ENCODE measurements at regions not wholly inside any gene's neighbourhood (a gene's known extent, or its start where the extent isn't known, plus 50 kb on each side); places are given as distances from the start of the nearest gene placed in this dataset.

DNA sequence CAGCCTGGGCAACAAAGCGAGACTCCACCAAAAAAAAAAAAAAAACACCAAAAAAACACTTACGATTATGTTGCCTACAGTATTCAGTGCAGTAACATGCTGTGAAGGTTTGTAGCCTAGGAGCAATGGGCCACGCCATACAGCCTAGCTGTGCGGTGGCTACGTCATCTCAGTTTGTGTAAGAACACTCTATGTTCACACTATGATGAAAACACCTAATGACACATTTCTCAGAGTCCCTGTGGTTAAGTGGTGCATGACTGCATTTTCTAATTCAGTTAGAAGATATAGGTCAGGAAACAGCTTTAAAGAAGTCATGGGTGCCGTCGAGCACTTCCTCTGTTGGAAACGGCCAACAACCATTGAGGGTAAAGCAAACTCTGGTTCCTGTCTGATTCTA, 75.7 kb upstream of the ANO1 start:
- DNase-seq (ENCODE audit: low spot score), result no peak
- intact Hi-C loops (cut with DNase I), result no loop called here

DNA sequence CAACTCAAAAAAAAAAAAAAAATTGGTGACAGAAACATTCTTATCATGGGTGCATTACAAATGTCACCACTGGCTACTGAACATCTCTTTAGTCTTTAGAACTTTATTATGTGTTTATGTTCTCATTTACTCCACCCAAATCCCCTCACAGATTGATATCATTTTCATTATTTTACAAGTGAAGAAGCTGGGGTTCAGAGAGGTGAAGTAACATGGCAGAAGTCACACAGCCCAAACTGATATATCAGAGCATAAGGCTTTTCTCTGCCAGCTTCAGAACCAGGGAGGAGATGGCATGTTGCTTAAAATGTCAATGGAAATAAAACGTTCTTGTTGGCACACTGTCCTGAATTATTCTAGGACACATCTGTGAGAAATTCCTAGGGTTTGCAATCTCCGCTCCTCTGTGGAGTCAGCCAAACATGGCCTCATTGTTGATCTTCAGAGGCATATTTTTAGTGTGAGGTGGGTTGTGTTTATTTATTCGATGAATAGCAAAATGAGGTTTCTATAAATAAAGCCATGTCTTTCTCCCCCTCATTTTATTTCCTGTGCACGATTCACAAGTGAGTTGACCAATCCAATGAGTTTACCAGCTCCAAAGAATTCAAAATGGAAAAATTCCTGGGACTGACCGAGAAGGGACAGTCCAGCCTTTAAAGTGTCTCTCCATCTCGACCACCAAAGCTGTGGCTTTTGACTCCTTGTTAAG, 72.9 kb upstream of the ANO1 start:
- DNase-seq (ENCODE audit: low spot score), result no peak
- intact Hi-C loops (cut with DNase I), result no loop called here

DNA sequence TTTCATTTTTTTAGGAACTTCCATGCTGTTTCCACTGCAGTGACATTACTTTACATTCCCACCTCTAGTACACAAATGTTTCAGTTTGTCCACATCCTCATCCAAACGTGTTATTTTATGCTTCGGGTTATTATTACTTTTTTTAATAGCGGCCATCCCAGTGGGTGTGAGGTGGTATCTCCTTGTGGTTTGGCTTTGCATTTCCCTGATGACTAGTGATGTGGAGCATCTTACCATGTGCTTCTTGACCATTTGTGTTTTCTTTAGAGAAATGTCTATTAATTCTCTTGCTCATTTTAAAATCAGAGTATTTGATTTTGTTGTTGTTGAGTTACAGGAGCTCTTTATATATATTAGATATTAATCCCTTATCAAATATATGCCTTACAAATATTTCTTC, 70.3 kb upstream of the ANO1 start:
- intact Hi-C loops (cut with DNase I), result no loop called here
- DNase-seq (ENCODE audit: low spot score), result no peak

DNA sequence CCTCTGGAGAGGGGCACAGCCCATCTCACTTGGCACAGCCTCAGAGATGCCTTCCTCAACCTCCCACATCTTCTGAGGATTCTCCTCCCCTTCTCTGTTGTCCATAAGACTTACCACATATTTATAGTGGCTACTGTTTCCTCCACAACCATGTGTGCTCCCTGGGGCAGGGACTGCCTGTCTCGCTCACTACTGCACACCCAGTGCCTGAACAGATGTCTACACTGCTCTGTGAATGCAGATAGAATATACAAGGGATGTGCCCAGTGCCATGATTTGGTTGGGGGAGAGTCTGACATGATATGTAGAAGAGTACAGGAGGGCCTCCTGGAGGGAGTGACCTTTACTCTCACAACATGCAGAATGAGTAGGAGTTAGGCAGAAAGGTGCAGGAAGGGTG, 67.3 kb upstream of the ANO1 start:
- no peak for DNase-seq (ENCODE audit: low spot score)
- intact Hi-C loops (cut with DNase I), result no loop called here

- no peak for DNase-seq (ENCODE audit: low spot score)
- intact Hi-C loops (cut with DNase I), result no loop called here
Observed at GRCh38 chr11:70012134-70012733, 65.9 kb upstream of the ANO1 start.

- intact Hi-C loops (cut with DNase I), result no loop called here
- DNase-seq (ENCODE audit: low spot score), result no peak
Observed at GRCh38 chr11:70014291-70014690, 63.8 kb upstream of the ANO1 start.

- DNase-seq (ENCODE audit: low spot score), result no peak
- intact Hi-C loops (cut with DNase I), result no loop called here
Observed at GRCh38 chr11:70016666-70017367, 61.3 kb upstream of the ANO1 start.

DNA sequence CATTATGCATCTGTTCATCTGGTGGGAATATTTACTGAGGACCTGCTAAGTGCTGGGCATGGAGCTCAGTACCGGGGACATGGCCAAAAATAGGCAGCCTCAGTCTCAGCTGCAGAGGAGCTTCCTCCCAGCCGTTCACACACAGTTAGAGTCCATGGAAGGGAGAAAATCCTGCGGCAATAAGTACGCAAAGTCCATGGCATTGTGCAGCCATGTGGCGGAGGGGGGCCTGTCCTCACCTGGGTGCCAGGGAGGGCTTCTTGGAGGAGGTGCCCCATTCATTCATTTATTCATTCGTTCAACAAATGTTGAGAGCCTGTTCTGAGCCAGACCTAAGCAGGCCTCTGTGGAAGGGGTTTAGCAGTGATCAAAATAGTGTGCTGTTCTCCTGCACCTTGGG, 59.3 kb upstream of the ANO1 start:
- intact Hi-C loops (cut with DNase I), result loop anchor here (2.0 kb wide), 1 partner anchor 60 kb away; the partner anchor contains the start of gene ANO1
- peak; percentile 53 for DNase-seq (ENCODE audit: low spot score)

- intact Hi-C loops (cut with DNase I), result loop anchor here (2.0 kb wide), 1 partner anchor 59 kb away; the partner anchor contains the start of gene ANO1
- peak; percentile 66 for DNase-seq (ENCODE audit: low spot score)
Observed at GRCh38 chr11:70019576-70020011, 58.5 kb upstream of the ANO1 start.

DNA sequence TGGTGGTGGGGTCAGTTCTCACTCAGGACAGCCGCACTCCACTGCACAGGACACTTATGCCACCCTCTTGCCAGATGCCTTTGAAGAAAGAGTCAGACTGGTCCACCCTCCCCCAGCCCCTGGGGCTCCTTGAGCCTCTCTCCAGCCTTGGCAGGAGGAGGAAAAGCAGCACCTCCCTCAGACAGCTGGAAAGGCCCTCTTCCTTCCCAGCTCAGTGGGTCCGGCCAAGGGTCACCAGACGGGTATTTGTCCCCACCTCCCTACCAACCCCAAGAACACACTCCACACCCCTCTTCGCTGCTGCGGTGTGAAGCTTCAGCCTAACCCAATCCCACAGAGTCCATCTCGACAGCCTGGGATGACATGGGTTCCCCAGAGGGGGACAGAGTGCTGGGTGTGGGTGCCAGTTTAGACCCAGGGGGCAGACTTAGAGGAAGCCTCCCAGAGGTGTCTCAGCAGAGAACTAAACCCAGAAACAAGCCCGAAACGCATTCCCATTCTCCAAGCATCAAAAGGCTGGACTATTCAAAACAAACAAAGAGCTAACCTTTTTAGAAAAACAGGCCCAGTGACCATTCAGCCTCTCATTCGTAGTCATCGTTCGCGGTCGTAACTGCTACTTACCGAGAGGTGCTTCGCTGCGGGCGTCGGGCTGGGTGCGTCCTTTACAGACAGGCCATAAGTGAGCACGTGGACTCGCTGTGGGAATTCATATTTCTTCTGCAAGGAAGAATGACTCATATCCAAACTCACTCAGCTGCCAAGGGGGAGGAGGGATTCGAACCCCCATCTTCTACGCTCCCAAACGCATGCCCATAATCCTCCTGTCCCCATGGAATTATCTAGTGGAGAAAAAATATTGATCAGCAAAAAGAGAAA, 57.5 kb upstream of the ANO1 start:
- peak; percentile 76 for DNase-seq (ENCODE audit: low spot score)
- intact Hi-C loops (cut with DNase I), result no loop called here

- DNase-seq (ENCODE audit: low spot score), result peak; percentile 54
- intact Hi-C loops (cut with DNase I), result no loop called here
Observed at GRCh38 chr11:70021586-70021985, 56.5 kb upstream of the ANO1 start.

DNA sequence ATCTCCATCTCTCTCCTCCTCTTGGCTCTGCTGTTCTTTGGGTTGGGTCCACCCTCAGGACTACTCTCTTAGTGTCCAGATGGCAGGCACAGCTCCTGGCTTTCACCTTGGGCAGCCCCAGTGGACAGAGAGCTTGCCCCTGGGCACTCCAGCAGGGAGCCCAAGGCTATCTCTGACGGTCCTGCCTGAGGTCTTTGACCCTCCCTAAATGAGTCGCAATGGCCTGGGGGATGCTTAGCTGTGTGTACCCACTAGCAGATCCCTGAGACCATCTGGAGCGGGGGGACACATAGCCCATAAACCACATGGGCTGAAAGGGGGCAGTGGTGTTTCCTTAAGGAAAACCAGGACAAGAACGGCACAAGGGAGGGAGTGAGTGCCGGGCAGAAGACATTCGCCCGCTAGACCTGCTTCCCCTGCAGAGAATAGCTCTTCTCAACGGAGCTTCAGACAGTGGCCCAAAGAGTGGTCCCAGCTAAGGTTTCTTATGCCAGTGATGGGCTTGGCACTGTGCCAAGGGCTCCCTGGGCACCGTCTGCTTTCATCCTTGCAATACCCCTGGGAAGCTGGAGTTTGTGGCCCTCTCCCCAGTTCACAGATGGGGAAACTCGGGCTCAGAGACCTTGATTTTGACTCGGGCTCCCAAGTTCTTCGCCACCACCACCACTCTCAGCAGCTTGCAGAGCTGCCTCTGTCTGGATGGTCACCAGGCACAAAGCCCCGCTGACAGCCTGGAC, 53.9 kb upstream of the ANO1 start:
- intact Hi-C loops (cut with DNase I), result no loop called here

GRCh38 chr11:70024773-70025045, 53.4 kb upstream of the ANO1 start:
- peak; percentile 58 for DNase-seq (ENCODE audit: low spot score)
- intact Hi-C loops (cut with DNase I), result no loop called here

More for the DNA sequence above, 53.9 kb upstream of the ANO1 start:
- peak; percentile 49 for DNase-seq (ENCODE audit: low spot score)

- intact Hi-C loops (cut with DNase I), result no loop called here
Observed at GRCh38 chr11:70025308-70025707, 52.8 kb upstream of the ANO1 start.

GRCh38 chr11:70026012-70026411, 52.1 kb upstream of the ANO1 start:
- no peak for DNase-seq (ENCODE audit: low spot score)
- intact Hi-C loops (cut with DNase I), result no loop called here

More at GRCh38 chr11:70025308-70025707, 52.8 kb upstream of the ANO1 start:
- DNase-seq (ENCODE audit: low spot score), result no peak

- peak; percentile 49 for DNase-seq (ENCODE audit: low spot score)
- intact Hi-C loops (cut with DNase I), result no loop called here
Observed at GRCh38 chr11:70026726-70027125, 51.4 kb upstream of the ANO1 start.

GRCh38 chr11:70027451-70027850, 50.7 kb upstream of the ANO1 start:
- intact Hi-C loops (cut with DNase I), result no loop called here
- peak; percentile 41 for DNase-seq (ENCODE audit: low spot score)

GRCh38 chr11:70028147-70028855, 49.8 kb upstream of the ANO1 start:
- peak; percentile 36 for DNase-seq (ENCODE audit: low spot score)
- intact Hi-C loops (cut with DNase I), result no loop called here

Measured in cardiac septum (tissue), 1 donor.